Stimulated activated CD4-positive, alpha-beta T cell treated with anti-CD3 and anti-CD28 coated beads, TNF-alpha, amount 100 ng/mL, for 24 hours (primary cell): ENCODE measurements at regions not wholly inside any gene's neighbourhood (a gene's known extent, or its start where the extent isn't known, plus 50 kb on each side); places are given as distances from the start of the nearest gene placed in this dataset.
"Not testable (repeated sequence)": the region's sequence is repeated elsewhere in the genome, so short reads cannot be mapped to it uniquely, and the experiment has no call there.

Experiments
- DNase-seq, 3 experiments: peaks; one replicate each; pipeline ENCODE4 v3.0.0-alpha.2; 2020; ENCODE audit warnings: low read depth in 3 of 3

- DNase-seq: not testable (repeated sequence)
Measured at GRCh38 chr2:208685929-208686328, 279.3 kb downstream of the PTH2R start.

GRCh38 chr2:208686665-208687064 lies 280.1 kb downstream of the PTH2R start:
- DNase-seq: no peak

- not testable (repeated sequence) for DNase-seq
Measured at GRCh38 chr2:208687720-208688119, 281.1 kb downstream of the PTH2R start.

GRCh38 chr2:208698114-208698513 lies 291.5 kb downstream of the PTH2R start:
- no peak for DNase-seq

- no peak for DNase-seq
Measured at GRCh38 chr2:208708486-208708885, 301.9 kb downstream of the PTH2R start.

- no peak for DNase-seq
Measured at GRCh38 chr2:208711598-208711997, 305.0 kb downstream of the PTH2R start.

GRCh38 chr2:208713066-208713745 lies 306.6 kb downstream of the PTH2R start:
- no peak for DNase-seq

- no peak for DNase-seq
Measured at GRCh38 chr2:208718828-208719227, 312.2 kb downstream of the PTH2R start.

GRCh38 chr2:208722731-208723130 lies 316.1 kb downstream of the PTH2R start:
- DNase-seq: no peak

GRCh38 chr2:208725280-208725679 lies 318.7 kb downstream of the PTH2R start:
- DNase-seq: no peak

- no peak for DNase-seq
Measured at GRCh38 chr2:208726242-208726641, 319.6 kb downstream of the PTH2R start.

GRCh38 chr2:208751663-208752415 lies 345.2 kb downstream of the PTH2R start:
- not testable (repeated sequence) for DNase-seq

GRCh38 chr2:208757364-208757763 lies 350.8 kb downstream of the PTH2R start:
- no peak for DNase-seq

- DNase-seq: not testable (repeated sequence)
Measured at GRCh38 chr2:208773074-208773473, 366.5 kb downstream of the PTH2R start.

GRCh38 chr2:208781166-208781565 lies 374.6 kb downstream of the PTH2R start:
- no peak for DNase-seq

GRCh38 chr2:208782097-208782496 lies 375.5 kb downstream of the PTH2R start:
- no peak for DNase-seq

GRCh38 chr2:208783184-208783583 lies 376.6 kb downstream of the PTH2R start:
- no peak for DNase-seq

- not testable (repeated sequence) for DNase-seq
Measured at GRCh38 chr2:208784774-208785173, 378.2 kb downstream of the PTH2R start.

- DNase-seq: no peak
Measured at GRCh38 chr2:208791257-208791656, 384.7 kb downstream of the PTH2R start.

- no peak for DNase-seq
Measured at GRCh38 chr2:208792766-208793165, 386.2 kb downstream of the PTH2R start.

GRCh38 chr2:208793434-208793833 lies 386.8 kb downstream of the PTH2R start:
- no peak for DNase-seq

- DNase-seq: no peak
Measured at GRCh38 chr2:208794288-208794975, 387.8 kb downstream of the PTH2R start.

GRCh38 chr2:208798698-208799097 lies 392.1 kb downstream of the PTH2R start:
- DNase-seq: no peak
